Colonic mucosa (tissue), 4 donors: ENCODE measurements at regions not wholly inside any gene's neighbourhood (a gene's known extent, or its start where the extent isn't known, plus 50 kb on each side); places are given as distances from the start of the nearest gene placed in this dataset.

Experiments
- DNase-seq: peaks from one replicate; pipeline ENCODE4 v3.0.0-alpha.2; 2020
- H3K27ac ChIP-seq: fragments of 200-600 bp; one replicate; pipeline ENCODE4 v1.8.0; 2021
- H3K27me3 ChIP-seq: fragments of 200-600 bp; one replicate; pipeline ENCODE4 v1.8.0; 2021
- H3K36me3 ChIP-seq: fragments of 200-600 bp; one replicate; pipeline ENCODE4 v1.8.0; 2021
- H3K4me1 ChIP-seq: fragments of 200-600 bp; one replicate; pipeline ENCODE4 v1.8.0; 2021; ENCODE audit warnings: mild to moderate bottlenecking
- H3K4me3 ChIP-seq: fragments of 200-600 bp; one replicate; pipeline ENCODE4 v1.8.0; 2021
- H3K9ac ChIP-seq, 2 donors: one replicate each; pipeline ENCODE4 v1.7.0; 2013; ENCODE audit warnings: control low read depth in 2 of 2, low read depth in 2 of 2, low read length in 2 of 2
- H3K9me3 ChIP-seq: fragments of 200-600 bp; one replicate; pipeline ENCODE4 v1.8.0; 2021
- intact Hi-C: fragments of 100-400 bp; cut with DNase I; formaldehyde crosslinking; loops from one replicate; pipeline ENCODE4 v1.14.1; 2022
- TF ChIP-seq, protein P1 (sequence below): fragments of 200-600 bp; IDR thresholded peaks from one replicate; pipeline ENCODE4 v1.8.0; 2022; ENCODE audit warnings: antibody characterized with exemption, mild to moderate bottlenecking
- donor health status: healthy.
- donor health status: DM: no; HTN: no; CAD: no.
- donor health status: DM: no; HTN: no; CAD: no.

- DNase-seq, result no peak
- TF ChIP-seq, protein P1, sequence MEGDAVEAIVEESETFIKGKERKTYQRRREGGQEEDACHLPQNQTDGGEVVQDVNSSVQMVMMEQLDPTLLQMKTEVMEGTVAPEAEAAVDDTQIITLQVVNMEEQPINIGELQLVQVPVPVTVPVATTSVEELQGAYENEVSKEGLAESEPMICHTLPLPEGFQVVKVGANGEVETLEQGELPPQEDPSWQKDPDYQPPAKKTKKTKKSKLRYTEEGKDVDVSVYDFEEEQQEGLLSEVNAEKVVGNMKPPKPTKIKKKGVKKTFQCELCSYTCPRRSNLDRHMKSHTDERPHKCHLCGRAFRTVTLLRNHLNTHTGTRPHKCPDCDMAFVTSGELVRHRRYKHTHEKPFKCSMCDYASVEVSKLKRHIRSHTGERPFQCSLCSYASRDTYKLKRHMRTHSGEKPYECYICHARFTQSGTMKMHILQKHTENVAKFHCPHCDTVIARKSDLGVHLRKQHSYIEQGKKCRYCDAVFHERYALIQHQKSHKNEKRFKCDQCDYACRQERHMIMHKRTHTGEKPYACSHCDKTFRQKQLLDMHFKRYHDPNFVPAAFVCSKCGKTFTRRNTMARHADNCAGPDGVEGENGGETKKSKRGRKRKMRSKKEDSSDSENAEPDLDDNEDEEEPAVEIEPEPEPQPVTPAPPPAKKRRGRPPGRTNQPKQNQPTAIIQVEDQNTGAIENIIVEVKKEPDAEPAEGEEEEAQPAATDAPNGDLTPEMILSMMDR, result no peak
- no peaks in the 10 kb centered on the region for H3K27me3 ChIP-seq
- no peak overlapping the region for H3K4me3 ChIP-seq
- no peaks in the 10 kb centered on the region for H3K9me3 ChIP-seq
- H3K4me1 ChIP-seq, result no peaks in the 10 kb centered on the region
- intact Hi-C loops, result no loop called here
- no peaks in the 10 kb centered on the region for H3K36me3 ChIP-seq
- H3K27ac ChIP-seq, result no peak overlapping the region
- no peak overlapping the region for H3K9ac ChIP-seq
Measured at GRCh38 chr4:173777421-173777820, 247.4 kb upstream of the HAND2 start.

DNA sequence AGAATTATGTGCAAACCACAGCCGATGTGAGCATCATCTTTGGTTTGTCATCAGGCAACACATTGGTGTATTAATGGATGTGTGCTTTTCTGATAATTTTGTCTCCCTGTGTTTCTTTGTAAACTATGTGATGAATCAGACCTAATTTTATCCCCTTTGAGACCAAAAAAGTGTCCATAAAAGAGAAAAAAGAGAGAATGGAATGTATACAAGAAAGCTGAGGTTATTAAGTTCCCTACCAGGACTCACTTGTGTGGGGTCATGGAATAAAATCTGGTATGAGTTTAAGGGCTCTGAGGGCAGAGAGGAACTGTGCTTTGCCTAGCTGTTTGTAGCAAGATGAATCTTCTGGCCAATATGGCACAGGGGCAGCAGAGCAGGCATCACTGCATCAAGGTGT is 239.5 kb upstream of the HAND2 start:
- Histone ChIP-seq H3K9me3 (no peaks in the 10 kb centered on the region), H3K4me1 (no peaks in the 10 kb centered on the region), H3K27me3 (no peaks in the 10 kb centered on the region), H3K27ac (no peak overlapping the region), H3K36me3 (no peaks in the 10 kb centered on the region), H3K4me3 (no peak overlapping the region), H3K9ac (no peak overlapping the region)
- intact Hi-C loops, result no loop called here
- TF ChIP-seq, protein P1, result no peak
- no peak for DNase-seq

- no peaks in the 10 kb centered on the region for H3K4me1 ChIP-seq
- H3K9ac ChIP-seq, result no peak overlapping the region
- H3K9me3 ChIP-seq, result no peaks in the 10 kb centered on the region
- H3K27ac ChIP-seq, result no peak overlapping the region
- TF ChIP-seq, protein P1, result no peak
- intact Hi-C loops, result no loop called here
- no peak for DNase-seq
- H3K27me3 ChIP-seq, result no peaks in the 10 kb centered on the region
- no peak overlapping the region for H3K4me3 ChIP-seq
- no peaks in the 10 kb centered on the region for H3K36me3 ChIP-seq
Measured at GRCh38 chr4:173767650-173768049, 237.6 kb upstream of the HAND2 start.

- Histone ChIP-seq H3K9ac (no peak overlapping the region), H3K36me3 (no peaks in the 10 kb centered on the region), H3K27ac (no peak overlapping the region), H3K9me3 (no peaks in the 10 kb centered on the region), H3K27me3 (no peaks in the 10 kb centered on the region), H3K4me1 (no peaks in the 10 kb centered on the region), H3K4me3 (no peak overlapping the region)
- TF ChIP-seq, protein P1, result no peak
- DNase-seq, result no peak
- intact Hi-C loops, result no loop called here
Measured at GRCh38 chr4:173766171-173766600, 236.2 kb upstream of the HAND2 start.

DNA sequence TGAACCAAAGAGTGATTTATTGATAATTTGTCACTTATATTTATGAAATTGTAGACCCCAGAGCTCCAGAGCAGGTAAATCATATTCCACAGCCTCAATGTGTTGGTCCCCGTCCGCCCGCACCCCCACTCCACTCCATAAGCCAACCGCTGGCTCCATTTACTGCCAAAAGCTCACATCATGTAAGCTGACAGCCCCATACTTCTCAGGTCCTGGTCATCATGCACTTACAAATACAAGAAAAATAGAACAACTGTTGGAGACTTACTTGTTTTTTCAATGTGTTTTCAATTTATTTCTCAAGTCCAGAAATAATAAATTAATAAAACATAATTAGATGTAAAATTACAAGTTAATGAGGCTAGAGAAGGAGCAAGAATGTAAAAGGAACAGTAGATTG is 235.7 kb upstream of the HAND2 start:
- DNase-seq, result no peak
- no peak overlapping the region for H3K9ac ChIP-seq
- H3K27me3 ChIP-seq, result no peaks in the 10 kb centered on the region
- H3K4me3 ChIP-seq, result no peak overlapping the region
- intact Hi-C loops, result no loop called here
- TF ChIP-seq, protein P1, result no peak
- H3K4me1 ChIP-seq, result no peaks in the 10 kb centered on the region
- no peaks in the 10 kb centered on the region for H3K9me3 ChIP-seq
- no peak overlapping the region for H3K27ac ChIP-seq
- no peaks in the 10 kb centered on the region for H3K36me3 ChIP-seq

- intact Hi-C loops, result no loop called here
Measured at GRCh38 chr4:173763389-173763788, 233.4 kb upstream of the HAND2 start.

More at GRCh38 chr4:173763389-173763788, 233.4 kb upstream of the HAND2 start:
- no peak overlapping the region for H3K9ac ChIP-seq
- no peak overlapping the region for H3K27ac ChIP-seq
- H3K9me3 ChIP-seq, result no peaks in the 10 kb centered on the region
- H3K4me3 ChIP-seq, result no peak overlapping the region
- H3K36me3 ChIP-seq, result no peaks in the 10 kb centered on the region
- no peaks in the 10 kb centered on the region for H3K4me1 ChIP-seq
- DNase-seq, result no peak
- TF ChIP-seq, protein P1, result no peak
- no peaks in the 10 kb centered on the region for H3K27me3 ChIP-seq
